ENCODE measurements at regions not wholly inside any gene's neighbourhood (a gene's known extent, or its start where the extent isn't known, plus 50 kb on each side); places are given as distances from the start of the nearest gene placed in this dataset.

GRCh38 chr4:128488055-128488705 lies 200.6 kb upstream of the PGRMC2 start:
- no peak for DNase-seq

GRCh38 chr4:128484896-128485295 lies 197.3 kb upstream of the PGRMC2 start:
- no peak for DNase-seq

- peak; percentile 54 to 80 (median 63) for DNase-seq
These were observed 196.2 kb upstream of the PGRMC2 start for GRCh38 chr4:128483816-128484215.

- DNase-seq, result peak in 2 of 3 donors; percentile 16 to 48
These were observed 195.4 kb upstream of the PGRMC2 start for GRCh38 chr4:128483041-128483440.

- DNase-seq, result no peak
These were observed 194.3 kb upstream of the PGRMC2 start for GRCh38 chr4:128481752-128482480.

- DNase-seq, result no peak
These were observed 193.3 kb upstream of the PGRMC2 start for GRCh38 chr4:128480945-128481344.

- DNase-seq, result no peak
These were observed 189.9 kb upstream of the PGRMC2 start for GRCh38 chr4:128477540-128477939.

GRCh38 chr4:128475597-128475996 lies 188.0 kb upstream of the PGRMC2 start:
- DNase-seq, result no peak

- DNase-seq, result no peak
These were observed 184.0 kb upstream of the PGRMC2 start for GRCh38 chr4:128471576-128471975.

- no peak for DNase-seq
These were observed 183.0 kb upstream of the PGRMC2 start for GRCh38 chr4:128470492-128471053.

- DNase-seq, result peak; percentile 78 to 94 (median 81)
These were observed 180.7 kb upstream of the PGRMC2 start for GRCh38 chr4:128468123-128468989.

GRCh38 chr4:128465523-128465922 lies 177.9 kb upstream of the PGRMC2 start:
- no peak for DNase-seq

- no peak for DNase-seq
These were observed 175.4 kb upstream of the PGRMC2 start for GRCh38 chr4:128463006-128463405.

GRCh38 chr4:128462103-128462783 lies 174.6 kb upstream of the PGRMC2 start:
- no peak for DNase-seq

- DNase-seq, result peak in 1 of 3 donors; percentile 64
These were observed 173.9 kb upstream of the PGRMC2 start for GRCh38 chr4:128461291-128462102.

- no peak for DNase-seq
These were observed 171.9 kb upstream of the PGRMC2 start for GRCh38 chr4:128459547-128459946.

GRCh38 chr4:128458816-128459215 lies 171.2 kb upstream of the PGRMC2 start:
- no peak for DNase-seq

- no peak for DNase-seq
These were observed 170.1 kb upstream of the PGRMC2 start for GRCh38 chr4:128457726-128458125.

GRCh38 chr4:128456171-128456570 lies 168.6 kb upstream of the PGRMC2 start:
- peak in 2 of 3 donors; percentile 11 to 24 for DNase-seq

GRCh38 chr4:128455480-128455879 lies 167.9 kb upstream of the PGRMC2 start:
- DNase-seq, result no peak

GRCh38 chr4:128454881-128455280 lies 167.3 kb upstream of the PGRMC2 start:
- DNase-seq, result no peak

Data from muscle of back (tissue), 3 donors.